ENCODE measurements at regions not wholly inside any gene's neighbourhood (a gene's known extent, or its start where the extent isn't known, plus 50 kb on each side); places are given as distances from the start of the nearest gene placed in this dataset.

DNA sequence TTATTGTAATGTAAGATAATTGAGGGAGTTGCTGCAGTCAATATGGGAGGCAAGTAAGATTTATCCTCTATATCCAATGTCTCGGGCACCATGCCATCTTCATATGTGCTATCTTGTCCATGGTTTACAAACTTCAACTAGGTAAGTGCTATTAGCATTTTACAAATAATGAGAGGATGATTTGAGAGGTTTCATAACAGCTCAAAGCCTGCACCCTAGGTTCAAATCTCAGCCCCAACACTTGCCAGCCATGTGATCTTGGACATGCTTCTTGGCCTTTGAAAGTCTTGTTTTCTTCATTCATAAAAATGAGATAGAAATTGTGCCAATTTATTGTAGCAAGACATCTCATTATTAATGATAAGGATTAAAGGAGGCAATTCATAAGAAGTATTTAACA lies 108.8 kb downstream of the RND3 start:
- Histone ChIP-seq H3K4me3 (replicated peaks in 1 of 4; ENCODE audit: control extremely low read depth in 1 of 4, insufficient read depth in 1 of 4, low read depth in 3 of 4, low read length in 4 of 4) (no peak overlapping the region), H2AFZ (ENCODE audit: low read length) (no peak overlapping the region), H3K36me3 (ENCODE audit: control insufficient read depth, insufficient read depth, low read length) (no peaks in the 10 kb centered on the region), H3K9me3 (ENCODE audit: control insufficient read depth, insufficient read depth, low read depth, low read length) (no peaks in the 10 kb centered on the region), H3K9ac (ENCODE audit: insufficient read depth, low read length) (no peak overlapping the region), H4K20me1 (ENCODE audit: control insufficient read depth, extremely low read depth, insufficient read depth, low read length) (no peaks in the 10 kb centered on the region), H3K4me2 (ENCODE audit: extremely low read depth, insufficient read depth, low read length) (no peak overlapping the region), H3K27me3 (ENCODE audit: control insufficient read depth, insufficient read depth, low read length) (no peaks in the 10 kb centered on the region), H3K4me1 (ENCODE audit: control insufficient read depth, extremely low read depth, insufficient read depth, low read length) (no peaks in the 10 kb centered on the region), H3K79me2 (ENCODE audit: control insufficient read depth, insufficient read depth, low read length) (no peaks in the 10 kb centered on the region), H3K27ac (ENCODE audit: insufficient read depth, low read length) (no peak overlapping the region)
- no peak for DNase-seq (ENCODE audit: low read depth in 2 of 2)
- TF ChIP-seq EZH2 (IDR thresholded peaks at IDR 0.05; ENCODE audit: low read length, missing control alignments), result no peak
- TF ChIP-seq CTCF (conservative IDR thresholded peaks at IDR 0.05 in 1 of 2, IDR thresholded peaks at IDR 0.05 in 1 of 2; ENCODE audit: low read depth in 1 of 2, low read length in 2 of 2), result no peak

DNA sequence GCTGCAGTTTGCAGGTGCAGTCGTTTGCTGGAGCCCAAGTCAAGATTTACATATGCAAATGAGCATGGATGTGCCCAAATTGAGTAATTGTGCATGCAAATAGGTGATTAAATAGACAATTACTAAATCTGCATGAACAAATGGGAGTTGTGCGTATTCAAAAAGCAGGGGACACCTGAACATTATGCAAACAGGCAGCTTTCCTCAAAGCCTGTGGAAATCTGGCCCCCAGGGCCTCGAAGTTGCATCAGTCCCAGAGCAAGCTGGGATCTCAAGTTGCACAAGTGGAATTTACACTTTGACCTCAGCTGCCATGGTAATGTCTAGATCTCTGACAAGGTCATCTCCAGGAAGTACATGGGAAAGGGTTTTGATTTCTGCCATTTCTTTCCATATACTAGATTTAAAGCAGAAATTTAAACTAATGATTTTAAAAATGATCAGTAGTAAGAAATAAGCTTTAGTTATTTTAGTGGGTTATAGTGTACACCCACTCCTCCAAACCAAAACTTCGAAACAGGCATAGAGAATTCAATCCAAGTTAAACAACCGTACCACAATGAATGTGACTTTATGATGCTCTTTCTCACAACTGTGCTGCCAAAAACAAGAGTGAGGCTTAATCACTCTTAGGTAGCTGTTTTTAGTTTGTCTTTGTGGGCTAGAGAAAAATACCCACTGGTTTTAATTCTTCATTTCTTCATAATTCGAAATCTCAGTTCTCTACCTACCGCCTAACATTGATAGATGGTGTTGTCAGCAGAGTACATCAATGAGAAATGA lies 110.7 kb downstream of the RND3 start:
- Histone ChIP-seq H3K36me3 (ENCODE audit: control insufficient read depth, insufficient read depth, low read length) (no peaks in the 10 kb centered on the region), H3K27me3 (ENCODE audit: control insufficient read depth, insufficient read depth, low read length) (no peaks in the 10 kb centered on the region), H3K9me3 (ENCODE audit: control insufficient read depth, insufficient read depth, low read depth, low read length) (no peaks in the 10 kb centered on the region), H3K27ac (ENCODE audit: insufficient read depth, low read length) (no peak overlapping the region), H3K79me2 (ENCODE audit: control insufficient read depth, insufficient read depth, low read length) (no peaks in the 10 kb centered on the region), H3K4me2 (ENCODE audit: extremely low read depth, insufficient read depth, low read length) (no peak overlapping the region), H3K4me3 (replicated peaks in 1 of 4; ENCODE audit: control extremely low read depth in 1 of 4, insufficient read depth in 1 of 4, low read depth in 3 of 4, low read length in 4 of 4) (no peak overlapping the region), H4K20me1 (ENCODE audit: control insufficient read depth, extremely low read depth, insufficient read depth, low read length) (no peaks in the 10 kb centered on the region), H3K4me1 (ENCODE audit: control insufficient read depth, extremely low read depth, insufficient read depth, low read length) (no peaks in the 10 kb centered on the region), H2AFZ (ENCODE audit: low read length) (no peak overlapping the region), H3K9ac (ENCODE audit: insufficient read depth, low read length) (no peak overlapping the region)
- no peak for TF ChIP-seq CTCF (conservative IDR thresholded peaks at IDR 0.05 in 1 of 2, IDR thresholded peaks at IDR 0.05 in 1 of 2; ENCODE audit: low read depth in 1 of 2, low read length in 2 of 2)
- no peak for TF ChIP-seq EZH2 (IDR thresholded peaks at IDR 0.05; ENCODE audit: low read length, missing control alignments)
- DNase-seq (ENCODE audit: low read depth in 2 of 2), result peak; percentile 63 to 69

GRCh38 chr2:150375333-150375732 lies 112.1 kb downstream of the RND3 start:
- DNase-seq (ENCODE audit: low read depth in 2 of 2), result no peak
- no peak overlapping the region for H3K4me3 ChIP-seq (replicated peaks in 1 of 4; ENCODE audit: control extremely low read depth in 1 of 4, insufficient read depth in 1 of 4, low read depth in 3 of 4, low read length in 4 of 4)
- no peaks in the 10 kb centered on the region for H3K79me2 ChIP-seq (ENCODE audit: control insufficient read depth, insufficient read depth, low read length)
- H4K20me1 ChIP-seq (ENCODE audit: control insufficient read depth, extremely low read depth, insufficient read depth, low read length), result no peaks in the 10 kb centered on the region
- H3K27ac ChIP-seq (ENCODE audit: insufficient read depth, low read length), result no peak overlapping the region
- H3K9me3 ChIP-seq (ENCODE audit: control insufficient read depth, insufficient read depth, low read depth, low read length), result no peaks in the 10 kb centered on the region
- H3K36me3 ChIP-seq (ENCODE audit: control insufficient read depth, insufficient read depth, low read length), result no peaks in the 10 kb centered on the region
- no peak overlapping the region for H3K4me2 ChIP-seq (ENCODE audit: extremely low read depth, insufficient read depth, low read length)
- H3K4me1 ChIP-seq (ENCODE audit: control insufficient read depth, extremely low read depth, insufficient read depth, low read length), result no peaks in the 10 kb centered on the region
- H3K9ac ChIP-seq (ENCODE audit: insufficient read depth, low read length), result no peak overlapping the region
- TF ChIP-seq CTCF (conservative IDR thresholded peaks at IDR 0.05 in 1 of 2, IDR thresholded peaks at IDR 0.05 in 1 of 2; ENCODE audit: low read depth in 1 of 2, low read length in 2 of 2) (no peak), EZH2 (IDR thresholded peaks at IDR 0.05; ENCODE audit: low read length, missing control alignments) (no peak)
- H3K27me3 ChIP-seq (ENCODE audit: control insufficient read depth, insufficient read depth, low read length), result no peaks in the 10 kb centered on the region
- H2AFZ ChIP-seq (ENCODE audit: low read length), result no peak overlapping the region

Measured in fibroblast of lung (primary cell).